ENCODE measurements at regions not wholly inside any gene's neighbourhood (a gene's known extent, or its start where the extent isn't known, plus 50 kb on each side); places are given as distances from the start of the nearest gene placed in this dataset.

DNA sequence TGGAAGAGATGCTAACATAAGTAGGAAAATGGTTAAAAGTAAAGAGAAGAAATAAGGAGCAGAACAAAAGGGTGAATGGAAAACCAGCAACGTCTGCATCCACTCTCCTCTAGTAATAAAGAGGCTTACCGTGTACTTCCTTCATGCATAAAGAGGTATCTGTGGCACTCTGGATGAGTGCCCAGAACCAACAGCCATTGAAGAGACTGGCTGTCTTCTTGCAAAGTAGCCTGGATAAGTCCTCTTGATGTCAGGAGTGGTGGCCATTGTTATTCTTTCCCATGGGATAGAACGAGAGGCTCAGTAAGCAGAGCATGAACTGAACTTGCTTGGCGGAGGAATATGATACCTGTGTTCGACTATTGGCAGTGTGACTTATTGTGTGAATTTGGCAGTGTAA is 186.2 kb upstream of the RASGRP1 start:
- ChIA-PET CTCF (ENCODE audit: partially characterized antibody) (no interaction called here), POLR2A (ENCODE audit: partially characterized antibody) (no interaction called here)
- H2AK5ac ChIP-seq (ENCODE audit: low read depth, low read length) = no peak overlapping the region
- H3K4me3 ChIP-seq (ENCODE audit: extremely low read depth in 1 of 4, insufficient read depth in 2 of 4, low read depth in 3 of 4, low read length in 4 of 4) = no peak overlapping the region
- no peak overlapping the region for H2AFZ ChIP-seq (ENCODE audit: low read length)
- FAIRE-seq (no peak), DNase-seq (ENCODE audit: low read depth in 1 of 2, low spot score in 2 of 2) (no peak)
- H2BK15ac ChIP-seq (ENCODE audit: low read length) = no peak overlapping the region
- no peak overlapping the region for H3K4ac ChIP-seq (replicated peaks; ENCODE audit: insufficient read length, low read depth, low read length)
- H3K4me2 ChIP-seq (ENCODE audit: insufficient read depth in 1 of 2, low read depth in 2 of 2, low read length in 2 of 2) = no peak overlapping the region
- no peak overlapping the region for H3K27ac ChIP-seq (ENCODE audit: low read depth, low read length)
- H4K91ac ChIP-seq (replicated peaks; ENCODE audit: insufficient read length, low read length) = no peak overlapping the region
- H2BK12ac ChIP-seq (ENCODE audit: low read depth, low read length) = no peak overlapping the region
- H3K4me1 ChIP-seq (replicated peaks in 1 of 4; ENCODE audit: control insufficient read depth in 3 of 4, insufficient read depth in 4 of 4, low read length in 3 of 4) = no peaks in the 10 kb centered on the region
- no peak overlapping the region for H3K56ac ChIP-seq (replicated peaks; ENCODE audit: insufficient read length, low read depth, low read length)
- no peaks in the 10 kb centered on the region for H3K79me2 ChIP-seq (ENCODE audit: control insufficient read depth in 1 of 2, insufficient read depth in 2 of 2, low read length in 2 of 2)
- H4K20me1 ChIP-seq (replicated peaks in 1 of 2; ENCODE audit: control insufficient read depth in 1 of 2, insufficient read depth in 2 of 2, low read length in 2 of 2) = no peaks in the 10 kb centered on the region
- H3K9ac ChIP-seq (replicated peaks in 1 of 4; ENCODE audit: extremely low read depth in 1 of 4, low read depth in 3 of 4, low read length in 3 of 4) = no peak overlapping the region
- no peaks in the 10 kb centered on the region for H3K79me1 ChIP-seq (ENCODE audit: low read depth, low read length)
- H2BK120ac ChIP-seq (replicated peaks; ENCODE audit: low read depth, low read length) = no peak overlapping the region
- TF ChIP-seq KDM4A (IDR thresholded peaks at IDR 0.05; ENCODE audit: low read depth, low read length, severe bottlenecking) = no peak
- TF ChIP-seq JUND (IDR thresholded peaks at IDR 0.05; ENCODE audit: low read length) = no peak
- no peaks in the 10 kb centered on the region for H3K23me2 ChIP-seq (ENCODE audit: low read depth, low read length)
- no peak overlapping the region for H4K5ac ChIP-seq (ENCODE audit: insufficient read length, low read depth, low read length)
- H2BK5ac ChIP-seq (ENCODE audit: low read depth, low read length) = no peak overlapping the region
- no peaks in the 10 kb centered on the region for H3K9me3 ChIP-seq (ENCODE audit: insufficient read depth in 2 of 2, low read depth in 1 of 2, low read length in 1 of 2)
- no peak overlapping the region for H2BK20ac ChIP-seq (ENCODE audit: low read length)
- H3K27me3 ChIP-seq (replicated peaks in 1 of 4; ENCODE audit: control insufficient read depth in 3 of 4, extremely low read depth in 1 of 4, insufficient read depth in 3 of 4, low read length in 3 of 4) = no peaks in the 10 kb centered on the region
- no peak overlapping the region for H3K14ac ChIP-seq (ENCODE audit: insufficient read length)
- no peak overlapping the region for H4K8ac ChIP-seq (ENCODE audit: extremely low read depth, insufficient read depth, low read length)
- H3K36me3 ChIP-seq (ENCODE audit: control insufficient read depth in 2 of 4, insufficient read depth in 4 of 4, low read length in 3 of 4) = no peaks in the 10 kb centered on the region; a peak in 1 of 8 replicates
- no peak overlapping the region for H3K18ac ChIP-seq (ENCODE audit: extremely low read depth, low read length)
- 90% methylated on average over 5 of the region's 5 CpGs; no CpG with 5 or more reads in 1 of the 2 experiments for WGBS, 2 experiments (ENCODE audit: extremely low coverage in 1 of 2, insufficient coverage in 1 of 2, insufficient read length in 1 of 2, insufficient replicate concordance in 2 of 2, low coverage in 1 of 2, low lambda C conversion rate in 2 of 2, missing lambda C conversion rate in 1 of 2)
- no peak overlapping the region for H3K23ac ChIP-seq (ENCODE audit: insufficient read length)
